OCI-M2 (cell line): ENCODE measurements at regions not wholly inside any gene's neighbourhood (a gene's known extent, or its start where the extent isn't known, plus 50 kb on each side); places are given as distances from the start of the nearest gene placed in this dataset.

Experiments
- DNase-seq: peaks from one replicate; lab custom pipeline; 2025; ENCODE audit not compliant: unreplicated experiment; lab: John Stamatoyannopoulos, UW

DNA sequence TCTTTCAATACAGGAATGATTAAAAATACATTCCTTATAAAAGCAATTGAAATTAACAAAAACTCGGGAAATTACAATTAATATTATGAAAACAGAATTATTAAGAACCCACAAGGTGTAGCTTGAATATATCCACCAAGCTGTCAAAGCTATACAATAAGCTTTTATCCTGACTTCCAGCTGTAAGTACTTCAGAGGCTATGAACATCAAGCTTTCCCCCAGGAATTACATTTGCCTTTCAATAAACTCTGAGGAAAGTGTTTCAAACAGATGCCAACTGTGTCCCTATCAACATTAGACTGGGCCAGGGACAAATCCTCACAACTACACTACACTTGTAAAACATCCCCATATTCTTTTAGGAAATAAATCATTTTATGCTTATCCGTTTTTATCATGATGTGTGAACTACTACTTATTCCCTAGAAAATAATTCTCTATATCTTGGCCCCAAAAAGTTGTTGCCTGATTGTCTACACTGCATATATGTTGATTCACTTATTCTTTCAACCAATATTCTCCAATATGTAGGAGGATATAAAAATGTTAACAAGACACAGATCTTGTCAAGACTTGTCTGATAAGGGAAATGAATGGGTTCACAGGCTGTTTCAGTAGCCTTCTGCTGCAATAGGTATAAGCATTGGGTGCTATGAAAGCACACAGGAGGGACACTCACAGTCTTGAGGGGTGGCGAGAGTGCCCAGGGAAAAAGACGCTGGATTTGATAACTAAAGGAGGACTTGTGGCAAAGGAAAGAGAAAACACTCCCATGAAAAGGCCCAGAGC, 494.1 kb downstream of the CENPC start:
- DNase-seq, result no peak

DNA sequence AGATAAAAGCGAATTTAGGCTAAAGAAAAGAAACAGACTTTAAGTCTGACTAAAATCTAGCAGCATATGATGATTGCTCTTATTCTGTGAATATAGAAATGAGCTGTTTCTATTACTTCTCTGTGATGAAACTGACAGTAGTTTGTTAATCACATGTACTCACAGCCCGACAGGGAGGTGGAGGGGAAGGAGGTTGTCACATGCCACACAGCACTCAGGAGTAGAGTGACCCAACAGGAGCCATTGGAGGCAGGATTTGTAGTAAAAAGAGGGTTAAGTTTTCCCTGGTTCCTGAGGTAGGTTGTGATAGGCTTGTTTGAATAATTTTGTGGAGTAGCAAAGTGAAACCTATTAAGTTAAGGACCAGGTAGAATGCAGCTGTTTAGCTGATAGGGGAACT, 495.9 kb downstream of the CENPC start:
- no peak for DNase-seq

DNA sequence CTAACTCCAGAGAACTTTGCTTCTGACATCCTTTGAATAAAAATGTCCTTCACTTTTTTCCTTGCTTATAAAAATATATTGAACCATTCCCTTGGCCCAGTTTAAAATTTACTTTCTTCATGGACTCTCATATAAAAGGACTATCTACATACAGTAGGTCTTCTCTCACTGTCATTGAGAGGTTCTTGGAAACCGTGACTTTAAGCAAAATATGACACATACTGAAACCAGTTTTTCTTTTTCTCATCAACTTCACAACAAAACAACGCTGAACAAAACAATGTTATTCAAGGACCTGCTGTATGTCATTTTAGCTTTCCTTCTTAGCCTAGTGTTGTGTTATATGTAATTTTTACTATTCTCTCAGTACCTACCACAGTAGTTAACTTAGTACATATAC, 496.8 kb downstream of the CENPC start:
- no peak for DNase-seq

DNA sequence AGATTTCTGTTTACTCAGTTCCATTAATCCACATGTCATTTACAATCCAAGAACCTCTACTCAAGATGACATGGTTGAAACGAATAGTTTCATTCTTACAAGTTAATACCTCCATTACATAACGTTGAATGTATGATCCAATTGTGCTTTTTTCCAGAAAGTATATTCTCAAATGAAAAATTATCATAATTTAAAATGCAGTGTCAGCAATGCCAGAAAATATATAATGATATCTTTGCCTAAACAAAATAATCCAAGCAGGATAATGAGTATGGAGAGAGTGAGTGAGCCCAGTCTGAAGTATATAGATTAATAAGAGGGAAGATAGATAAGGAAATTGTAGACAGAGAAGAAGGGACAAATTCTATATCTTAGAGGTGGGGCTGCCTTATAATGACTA, 505.0 kb downstream of the CENPC start:
- no peak for DNase-seq

DNA sequence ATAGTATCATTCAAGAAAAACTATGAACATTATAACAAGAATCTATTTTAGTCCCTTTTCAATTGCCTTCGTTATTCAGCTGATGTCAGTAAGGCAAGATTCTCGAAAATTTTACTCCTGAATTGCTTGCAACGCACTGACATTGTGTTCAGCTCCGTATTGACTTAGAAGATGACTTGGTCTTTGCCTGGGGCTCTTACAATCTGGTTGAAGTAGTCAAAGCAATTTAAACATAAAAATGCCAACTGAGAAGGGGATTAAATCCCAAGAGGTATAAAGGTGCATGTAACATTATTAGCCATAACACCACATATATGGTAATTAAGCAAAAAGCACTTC, 507.1 kb downstream of the CENPC start:
- no peak for DNase-seq

DNA sequence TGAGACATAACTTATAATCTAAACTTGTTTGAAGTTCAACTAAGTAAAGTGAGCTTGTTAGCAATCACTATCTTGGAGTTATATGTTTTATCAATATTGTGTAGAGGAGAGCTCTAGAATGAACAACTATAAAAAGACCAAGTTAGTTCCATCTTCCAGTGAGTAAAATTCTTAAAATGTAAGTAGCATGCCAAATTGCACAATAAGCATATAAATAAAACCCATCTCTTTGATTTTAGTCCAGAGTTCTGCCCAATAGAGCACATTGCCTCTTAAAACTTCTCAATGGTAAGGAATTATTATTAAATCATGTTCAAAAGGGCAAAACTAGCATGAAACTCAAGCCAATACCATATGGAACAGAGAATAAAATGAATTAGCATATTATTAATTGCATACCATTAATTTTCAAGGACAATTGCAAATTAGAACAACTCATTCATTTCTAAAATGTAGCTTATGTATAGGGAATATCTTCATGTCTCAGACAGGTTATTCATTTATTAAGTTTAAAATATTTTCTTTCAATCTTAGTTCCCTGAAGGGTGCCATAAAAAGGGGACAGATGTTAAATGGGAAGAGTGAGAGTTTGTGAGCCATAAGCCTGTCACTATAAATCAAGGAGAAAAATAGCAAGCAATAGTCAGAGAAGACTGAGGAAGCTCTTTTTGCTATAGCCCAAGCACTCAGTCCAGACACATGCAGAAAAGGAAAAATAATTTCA, 507.6 kb downstream of the CENPC start:
- DNase-seq, result no peak

DNA sequence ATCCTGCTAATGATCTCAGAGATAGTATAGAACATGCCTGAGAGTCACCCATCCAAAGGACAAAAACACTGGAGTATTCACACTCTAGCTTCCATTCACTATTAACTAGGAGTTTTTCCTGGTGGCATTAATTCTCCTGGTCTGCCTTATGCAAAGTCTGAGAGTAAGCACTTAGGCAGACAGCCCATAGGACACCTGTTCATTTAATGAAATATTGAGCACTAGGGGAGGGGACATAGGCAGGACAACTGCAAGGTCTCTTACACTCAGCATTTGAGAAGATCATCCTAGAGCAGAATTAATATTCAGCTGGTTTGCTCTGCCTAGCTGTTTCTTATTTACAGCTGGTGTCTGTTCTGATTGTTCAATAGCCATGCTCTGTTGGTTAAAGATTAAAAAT, 508.5 kb downstream of the CENPC start:
- no peak for DNase-seq

DNA sequence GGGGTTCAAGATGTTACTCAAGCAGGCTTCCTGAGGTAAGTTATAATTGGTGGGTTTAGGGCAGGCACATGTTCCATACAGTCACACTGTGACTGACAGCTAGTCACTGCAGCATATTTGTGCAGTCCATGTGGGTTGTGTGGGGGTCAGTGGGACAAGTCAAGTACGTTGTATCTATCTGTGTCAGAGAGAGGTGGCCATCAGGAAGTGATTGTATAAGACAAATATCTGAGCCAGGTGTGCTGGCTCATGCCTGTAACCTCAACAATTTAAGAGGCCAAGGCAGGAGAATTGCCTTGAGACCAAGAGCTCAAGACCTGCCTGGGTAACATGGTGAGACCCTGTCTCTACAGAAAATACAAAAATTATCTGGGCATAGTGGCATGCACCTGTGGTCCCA, 509.3 kb downstream of the CENPC start:
- DNase-seq, result no peak

DNA sequence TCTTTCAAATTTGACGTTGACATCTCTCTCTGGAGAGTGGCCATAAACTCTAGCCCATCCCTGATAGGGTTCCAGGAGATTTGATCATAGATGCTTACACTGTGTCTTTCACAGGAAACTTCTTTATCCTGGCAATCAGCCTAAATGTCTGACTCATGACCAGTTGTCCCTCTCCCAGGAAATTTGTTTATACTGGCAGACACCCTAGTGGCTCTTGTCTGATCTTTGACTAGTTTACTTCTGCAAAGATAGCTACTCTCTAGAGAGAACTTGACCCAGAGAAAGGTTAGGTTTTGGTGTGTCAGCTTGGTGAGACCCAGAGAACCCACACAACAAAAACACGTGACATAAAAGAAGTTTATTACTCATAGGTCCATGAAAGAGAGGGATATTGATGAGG, 509.8 kb downstream of the CENPC start:
- DNase-seq, result no peak

DNA sequence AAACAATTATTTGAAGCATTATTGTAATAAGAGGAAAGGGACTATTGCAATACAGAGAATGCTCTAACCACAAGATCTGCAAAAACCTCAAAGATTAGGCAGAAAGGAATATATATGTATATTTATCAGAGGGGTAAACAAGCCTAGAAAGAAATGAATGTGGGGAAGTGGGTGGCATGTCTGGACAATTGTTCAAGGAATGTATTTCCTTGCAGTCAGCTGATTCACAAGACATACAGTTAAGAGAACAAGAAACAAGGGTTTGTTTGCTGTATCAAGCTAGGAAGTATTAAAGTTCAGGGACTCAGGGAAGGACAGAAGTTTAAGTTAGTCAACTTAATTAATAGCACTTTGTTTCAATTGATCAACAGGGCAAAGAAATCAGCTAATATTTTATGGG, 514.7 kb downstream of the CENPC start:
- DNase-seq, result no peak

DNA sequence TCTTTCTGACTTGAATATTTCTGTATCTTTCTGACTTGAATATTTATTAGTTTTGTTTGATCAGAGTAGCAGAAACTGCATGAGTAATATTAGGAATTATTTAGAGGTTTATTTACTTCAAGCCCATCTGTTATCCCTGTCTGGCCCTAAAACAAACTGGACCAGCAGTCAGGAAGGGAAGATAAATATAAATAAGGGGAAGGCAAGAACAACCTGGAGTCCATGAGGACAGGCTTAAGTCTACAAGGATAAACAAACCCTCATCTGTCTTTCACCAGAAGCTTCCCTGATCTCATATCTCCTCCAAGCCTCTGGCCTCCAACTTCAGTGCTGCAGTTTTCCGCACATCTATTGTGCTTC, 524.9 kb downstream of the CENPC start:
- DNase-seq, result no peak

DNA sequence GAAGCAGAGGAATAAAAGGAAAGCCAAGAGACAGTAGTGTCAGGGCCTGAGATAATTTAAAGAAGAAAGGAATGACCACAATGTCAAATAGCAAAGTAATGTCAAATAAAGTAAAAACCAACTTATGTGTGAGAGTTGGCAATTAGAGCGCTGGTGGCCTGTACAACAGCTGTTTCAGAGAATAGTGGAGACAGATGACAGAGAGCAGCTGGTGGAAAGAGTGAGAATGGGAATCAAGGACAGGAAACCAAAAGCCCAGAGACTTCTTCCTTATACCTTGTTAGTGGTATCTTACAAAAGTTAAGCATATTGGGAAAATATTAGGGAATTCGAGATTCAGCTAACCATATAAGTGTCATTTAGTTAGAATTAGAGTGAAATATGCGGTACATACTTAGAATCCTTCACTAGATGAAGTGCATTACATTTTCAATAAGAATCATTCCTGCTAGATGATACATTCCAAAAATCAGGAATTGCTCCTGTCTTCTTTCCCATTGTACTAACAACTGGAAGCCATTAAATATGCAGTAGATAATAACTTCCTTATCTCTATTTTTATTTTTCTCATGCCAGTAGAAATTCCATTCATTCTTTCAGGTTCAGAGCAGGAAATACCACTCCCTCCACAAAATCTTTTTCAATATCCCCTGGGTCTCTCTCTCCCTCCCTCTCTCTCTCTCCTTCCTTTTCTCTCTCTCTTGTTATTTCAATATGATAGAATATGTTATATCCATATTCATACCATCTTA, 525.4 kb downstream of the CENPC start:
- no peak for DNase-seq

DNA sequence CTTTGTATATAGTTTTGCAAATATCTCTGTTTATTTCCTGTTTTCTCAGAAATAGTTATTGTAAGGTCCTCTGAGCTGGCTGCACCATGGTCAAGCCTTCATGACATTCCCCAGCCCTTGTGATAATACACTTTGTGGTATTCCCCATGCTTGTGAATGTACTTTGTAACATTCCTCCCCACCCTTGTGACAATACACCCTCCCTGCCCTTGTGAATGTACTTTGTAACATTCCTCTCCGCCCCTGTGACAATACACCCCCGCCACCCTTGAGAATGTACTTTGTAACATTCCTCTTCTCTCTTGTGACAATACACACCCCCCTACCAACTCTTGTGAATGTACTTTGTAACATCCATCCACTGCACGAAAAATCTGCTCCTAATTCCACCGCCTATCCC, 530.7 kb downstream of the CENPC start:
- no peak for DNase-seq

DNA sequence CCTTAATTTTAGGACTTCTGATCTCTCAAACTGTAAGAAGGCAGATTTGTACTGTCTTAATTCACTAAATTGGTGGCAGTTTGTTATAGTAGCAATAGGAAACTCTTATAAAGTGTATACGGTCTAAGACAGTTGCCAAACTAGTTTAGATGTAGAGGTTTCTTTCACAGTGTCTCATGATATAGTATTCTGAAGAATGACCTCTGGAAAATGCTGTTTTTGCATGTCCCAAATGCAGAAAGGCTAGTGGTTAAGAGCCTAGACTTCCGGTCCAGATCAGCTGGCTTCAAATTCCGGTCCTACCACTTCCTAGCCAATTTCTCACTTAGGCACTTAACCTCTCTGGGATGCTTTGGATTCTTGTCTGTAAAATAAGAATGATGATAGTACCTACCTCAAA, 538.5 kb downstream of the CENPC start:
- DNase-seq, result no peak

DNA sequence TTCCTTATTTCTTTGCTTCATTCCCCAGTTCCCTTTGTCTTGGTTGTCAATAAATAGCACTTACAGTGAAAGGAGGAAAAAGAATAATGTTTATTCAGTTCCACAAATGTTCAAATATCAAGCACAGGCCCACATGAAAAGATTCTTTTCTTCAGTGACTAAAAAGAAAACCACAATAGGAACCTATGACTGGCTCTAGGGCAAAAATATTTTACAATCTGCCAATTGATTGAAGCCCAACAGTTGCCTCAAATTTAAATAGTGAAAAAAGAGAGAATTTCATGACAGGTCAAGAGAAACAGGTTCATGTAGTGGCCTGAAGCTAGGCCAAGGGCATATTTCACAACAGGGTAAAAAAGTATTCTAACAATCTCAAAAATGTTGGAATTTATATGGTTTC, 553.8 kb downstream of the CENPC start:
- no peak for DNase-seq

DNA sequence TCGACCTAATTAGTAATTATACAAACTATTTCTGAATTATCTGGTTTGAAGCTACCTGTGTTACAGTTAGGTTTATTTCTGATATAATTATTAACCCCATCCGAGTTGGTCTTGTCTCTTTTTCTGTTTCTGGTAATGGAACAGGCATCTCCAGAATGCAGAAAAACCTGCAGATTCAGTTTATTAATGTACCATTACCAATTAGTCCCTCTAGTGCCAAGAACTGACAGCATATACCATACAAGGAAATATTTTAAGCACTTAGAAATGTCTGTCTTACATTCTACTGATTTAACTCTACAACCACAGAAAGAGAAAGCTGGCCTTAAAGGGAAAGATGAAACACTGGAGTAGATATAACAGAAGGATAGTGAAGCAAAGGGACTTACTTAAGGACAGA, 570.6 kb downstream of the CENPC start:
- DNase-seq, result no peak

DNA sequence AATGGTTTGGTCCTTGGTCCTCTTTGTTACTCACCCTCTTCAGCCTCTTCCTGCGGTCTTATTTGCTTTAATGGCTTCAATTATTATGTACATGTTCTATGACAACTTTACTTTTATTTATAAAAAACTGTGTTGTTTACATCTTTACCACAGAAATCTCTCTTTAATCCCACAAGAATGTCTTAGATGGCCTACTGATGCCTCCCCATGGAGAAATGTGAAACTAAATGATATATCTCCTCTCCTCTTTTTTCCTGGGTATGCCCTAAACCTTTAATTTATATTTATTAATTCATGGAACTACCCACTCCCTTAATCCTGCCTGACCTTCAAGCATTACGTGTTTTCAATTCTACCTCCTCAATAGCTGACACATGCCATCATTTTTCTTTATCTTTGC, 573.2 kb downstream of the CENPC start:
- no peak for DNase-seq

DNA sequence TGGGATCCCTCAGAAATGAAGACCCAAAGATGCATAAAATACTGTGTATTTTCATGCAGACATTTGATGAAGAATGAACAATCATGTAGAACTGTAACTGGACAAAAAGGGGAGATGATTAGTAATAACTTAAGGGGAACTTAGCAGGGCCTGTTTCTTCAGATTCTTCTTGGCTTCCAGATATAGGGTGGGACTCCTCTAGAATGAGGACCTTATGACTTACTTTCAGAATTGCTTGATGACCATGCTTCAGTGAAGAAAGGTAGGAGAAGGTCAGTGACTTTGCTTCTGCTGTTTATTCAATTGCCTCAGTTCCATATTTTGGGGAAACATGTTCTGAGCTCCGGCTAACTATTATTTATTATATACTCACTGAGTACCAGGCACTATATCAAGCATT, 580.8 kb downstream of the CENPC start:
- no peak for DNase-seq

DNA sequence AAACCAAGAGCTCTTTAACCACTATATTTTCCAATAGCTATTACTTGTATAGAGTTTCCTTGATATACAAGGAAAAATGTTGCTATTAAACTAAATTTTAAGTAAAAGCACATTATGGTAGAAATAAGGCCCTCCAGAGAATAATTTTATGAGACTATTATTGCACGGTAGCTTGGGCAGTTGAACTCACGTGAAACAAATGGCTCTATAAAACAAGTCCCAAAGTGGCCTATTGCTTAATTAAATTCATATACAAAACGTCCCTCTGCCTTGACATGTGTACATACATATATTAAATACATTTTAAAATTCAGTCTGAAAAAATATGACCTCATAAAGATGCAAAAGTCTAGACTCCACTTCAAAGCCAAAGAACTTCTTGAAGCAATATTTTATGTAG, 582.2 kb downstream of the CENPC start:
- DNase-seq, result no peak

DNA sequence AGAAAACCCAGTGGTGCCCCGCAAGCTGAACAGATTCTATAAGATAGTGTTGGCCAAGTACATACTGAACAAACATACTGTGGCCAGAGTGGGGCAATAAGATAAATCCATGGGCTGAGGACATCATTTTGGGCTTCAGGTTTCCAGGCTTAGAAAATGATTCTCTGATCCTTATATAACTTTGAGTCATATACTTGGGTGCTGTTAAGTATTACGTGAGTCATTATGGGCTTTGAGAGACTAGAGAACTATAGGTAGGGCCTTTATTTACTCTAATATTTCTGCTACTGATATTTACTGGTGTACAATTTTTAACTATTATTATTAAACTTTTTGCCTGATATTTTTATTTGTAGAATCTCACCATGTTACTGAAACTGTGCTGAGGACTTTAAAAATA, 586.1 kb downstream of the CENPC start:
- DNase-seq, result no peak

DNA sequence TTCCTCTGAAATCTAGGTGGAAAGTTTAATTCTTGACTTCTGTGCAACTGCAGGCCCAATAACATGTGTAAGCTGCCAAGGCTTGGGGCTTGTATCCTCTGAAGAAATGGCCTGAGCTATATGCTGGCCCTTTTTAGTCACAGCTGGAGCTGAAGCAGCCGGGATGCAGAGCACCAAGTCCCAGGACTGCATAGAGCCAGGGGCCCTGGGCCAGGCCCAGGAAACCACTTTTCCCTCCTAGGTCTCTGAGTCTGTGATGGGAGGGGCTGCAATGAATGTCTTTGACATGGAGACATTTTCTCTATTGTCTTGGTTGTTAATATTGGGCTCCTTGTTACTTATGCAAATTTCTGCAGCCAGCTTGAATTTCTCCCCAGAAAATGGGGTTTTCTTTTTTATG, 588.5 kb downstream of the CENPC start:
- no peak for DNase-seq

DNA sequence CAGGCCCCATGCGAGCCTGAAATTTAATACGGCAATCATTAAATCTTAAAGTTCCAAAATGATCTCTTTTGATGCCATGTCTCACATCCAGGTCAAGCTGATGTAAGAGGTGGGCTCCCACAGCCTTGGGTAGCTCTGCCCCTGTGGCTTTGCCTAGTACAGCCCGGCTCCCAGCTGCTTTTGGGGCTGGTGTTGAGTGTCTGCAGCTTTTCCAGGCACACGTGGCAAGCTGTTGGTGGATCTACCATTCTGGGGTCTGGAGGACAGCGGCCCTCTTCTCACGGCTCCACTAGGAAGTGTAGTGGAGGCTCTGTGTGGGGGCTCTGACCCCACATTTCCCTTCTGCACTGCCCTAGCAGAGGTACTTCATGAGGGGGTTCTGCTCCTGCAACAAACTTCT, 588.9 kb downstream of the CENPC start:
- DNase-seq, result no peak
